Ectodermal cell (in vitro differentiated cells): ENCODE measurements at regions not wholly inside any gene's neighbourhood (a gene's known extent, or its start where the extent isn't known, plus 50 kb on each side); places are given as distances from the start of the nearest gene placed in this dataset.

Experiments
- H3K27ac ChIP-seq: 2 replicates; pipeline ENCODE4 v1.7.0; 2013; ENCODE audit warnings: mild to moderate bottlenecking, low read depth, low read length; ENCODE audit not compliant: insufficient read depth, poor library complexity, severe bottlenecking
- H3K27me3 ChIP-seq: 2 replicates; pipeline ENCODE4 v1.7.0; 2013; ENCODE audit warnings: mild to moderate bottlenecking, low read length; ENCODE audit not compliant: insufficient read depth, control insufficient read depth, poor library complexity, severe bottlenecking
- H3K36me3 ChIP-seq: one replicate; pipeline ENCODE4 v1.7.0; 2013; ENCODE audit warnings: low read length; ENCODE audit not compliant: control insufficient read depth, insufficient read depth
- H3K4me1 ChIP-seq: one replicate; pipeline ENCODE4 v1.7.0; 2013; ENCODE audit warnings: low read length; ENCODE audit not compliant: control insufficient read depth, insufficient read depth
- H3K4me3 ChIP-seq: 2 replicates; pipeline ENCODE4 v1.7.0; 2013; ENCODE audit warnings: low read depth, low read length, control low read depth; ENCODE audit not compliant: insufficient read depth
- H3K9me3 ChIP-seq: 2 replicates; pipeline ENCODE4 v1.7.0; 2013; ENCODE audit warnings: mild to moderate bottlenecking, low read length, moderate library complexity; ENCODE audit not compliant: control insufficient read depth
- WGBS, 2 experiments: methylation state at CpG; one replicate each; pipeline ENCODE4 v1.1.7; 2013; ENCODE audit warnings: missing lambda C conversion rate in 2 of 2; 5-methylcytosine and 5-hydroxymethylcytosine counted together

- Histone ChIP-seq H3K4me1 (no peaks in the 10 kb centered on the region), H3K27me3 (no peaks in the 10 kb centered on the region), H3K9me3 (no peaks in the 10 kb centered on the region), H3K36me3 (no peaks in the 10 kb centered on the region), H3K4me3 (no peak overlapping the region), H3K27ac (no peak overlapping the region)
- 78% methylated on average over 1 of the region's 1 CpG; no CpG with 5 or more reads in 1 of the 2 experiments for WGBS, 2 experiments
Measured at GRCh38 chr13:80962855-80963254, 621.9 kb upstream of the SPRY2 start.

- Histone ChIP-seq H3K9me3 (no peaks in the 10 kb centered on the region), H3K27me3 (no peaks in the 10 kb centered on the region), H3K4me1 (no peaks in the 10 kb centered on the region), H3K4me3 (no peak overlapping the region), H3K36me3 (no peaks in the 10 kb centered on the region), H3K27ac (no peak overlapping the region)
- WGBS, 2 experiments = 92 to 93% methylated on average over 7 of the region's 7 CpGs
Measured at GRCh38 chr13:80962173-80962572, 621.2 kb upstream of the SPRY2 start.

DNA sequence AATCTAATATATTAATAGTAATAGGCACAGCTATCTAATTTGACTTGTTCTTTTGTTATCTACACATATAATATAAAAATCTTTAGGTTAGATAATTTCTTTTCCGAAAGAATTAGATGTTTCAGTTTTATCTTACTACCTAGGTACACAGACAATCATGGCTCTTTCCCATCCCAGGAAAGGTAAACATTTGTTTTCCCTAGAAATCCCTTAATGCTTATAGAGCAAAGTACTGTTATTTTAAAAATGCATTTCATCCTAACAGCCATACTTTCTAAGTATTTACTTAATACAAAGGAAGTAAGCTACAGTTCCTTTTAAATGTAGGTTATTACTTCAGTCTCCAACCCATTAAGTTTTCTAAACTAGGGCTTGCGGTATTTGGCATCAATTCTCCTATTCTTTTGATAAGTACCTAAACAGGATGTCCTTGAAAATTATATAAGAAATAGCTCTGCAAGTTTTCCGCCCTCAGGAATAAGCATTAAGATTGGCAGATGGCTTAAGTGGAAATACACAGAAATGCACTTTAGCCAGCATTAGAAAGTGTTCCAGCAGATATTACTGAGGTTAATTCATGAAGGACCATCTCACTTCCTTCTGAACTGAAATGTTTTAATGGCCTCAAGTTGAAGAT is 616.2 kb upstream of the SPRY2 start:
- Histone ChIP-seq H3K27ac (no peak overlapping the region), H3K27me3 (no peaks in the 10 kb centered on the region), H3K36me3 (no peaks in the 10 kb centered on the region), H3K4me1 (no peaks in the 10 kb centered on the region), H3K9me3 (no peaks in the 10 kb centered on the region), H3K4me3 (no peak overlapping the region)
- 81 to 92% methylated on average over 2 of the region's 3 CpGs for WGBS, 2 experiments

DNA sequence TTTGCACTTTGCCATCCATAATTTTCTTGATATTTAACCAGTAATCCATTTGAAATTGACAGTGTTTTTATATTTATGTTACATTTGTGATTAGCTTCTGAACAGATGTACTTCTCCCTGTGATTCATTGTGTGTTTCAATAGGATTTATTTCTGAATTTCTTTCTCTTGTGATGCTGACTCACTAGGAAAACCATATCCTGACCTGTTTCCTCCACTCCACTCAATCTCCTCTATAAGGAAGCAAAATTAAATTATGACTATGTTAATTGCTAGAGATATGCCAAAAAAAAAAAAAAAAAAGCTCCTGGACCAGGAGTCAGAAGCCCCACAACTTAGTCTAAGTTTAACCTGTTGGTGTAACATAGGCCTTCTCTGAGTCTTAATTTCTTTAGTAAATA is 614.6 kb upstream of the SPRY2 start:
- no peak overlapping the region for H3K4me3 ChIP-seq
- H3K27me3 ChIP-seq = no peaks in the 10 kb centered on the region

DNA sequence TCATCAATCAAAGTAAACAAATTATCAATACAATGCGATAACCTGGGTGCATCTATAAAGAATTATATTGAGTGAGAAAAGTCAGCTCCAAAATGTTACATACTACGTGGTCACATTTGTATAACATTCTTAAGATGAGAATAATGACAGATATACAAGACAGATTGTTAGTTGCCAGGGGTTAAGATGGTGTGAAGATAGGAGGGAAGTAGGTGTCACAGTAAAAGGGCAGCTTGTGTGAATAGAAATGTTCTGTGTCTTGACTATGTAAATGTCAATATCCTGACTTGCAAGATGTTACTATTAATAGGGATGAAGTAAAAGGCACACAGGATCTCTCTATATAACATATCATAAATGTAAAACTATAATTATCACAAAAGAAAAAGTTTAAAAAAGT is 611.2 kb upstream of the SPRY2 start:
- Histone ChIP-seq H3K4me3 (no peak overlapping the region), H3K27me3 (no peaks in the 10 kb centered on the region), H3K9me3 (no peaks in the 10 kb centered on the region), H3K36me3 (no peaks in the 10 kb centered on the region), H3K4me1 (no peaks in the 10 kb centered on the region), H3K27ac (no peak overlapping the region)
- WGBS, 2 experiments = 100% methylated on average over 2 of the region's 2 CpGs; no CpG with 5 or more reads in 1 of the 2 experiments

More for the DNA sequence above, 614.6 kb upstream of the SPRY2 start:
- Histone ChIP-seq H3K36me3 (no peaks in the 10 kb centered on the region), H3K4me1 (no peaks in the 10 kb centered on the region), H3K9me3 (no peaks in the 10 kb centered on the region), H3K27ac (no peak overlapping the region)

GRCh38 chr13:80946008-80946802 is 605.3 kb upstream of the SPRY2 start:
- 72 to 81% methylated on average over 2 of the region's 4 CpGs for WGBS, 2 experiments
- no peaks in the 10 kb centered on the region for H3K27me3 ChIP-seq
- no peak overlapping the region for H3K27ac ChIP-seq
- no peaks in the 10 kb centered on the region for H3K9me3 ChIP-seq
- no peaks in the 10 kb centered on the region for H3K4me1 ChIP-seq
- no peak overlapping the region for H3K4me3 ChIP-seq
- H3K36me3 ChIP-seq = no peaks in the 10 kb centered on the region

- Histone ChIP-seq H3K4me3 (no peak overlapping the region), H3K27me3 (no peaks in the 10 kb centered on the region), H3K4me1 (no peaks in the 10 kb centered on the region), H3K36me3 (no peaks in the 10 kb centered on the region), H3K9me3 (no peaks in the 10 kb centered on the region), H3K27ac (no peak overlapping the region)
- WGBS, 2 experiments = 14 to 27% methylated on average over 3 of the region's 3 CpGs
Measured at GRCh38 chr13:80945328-80945727, 604.4 kb upstream of the SPRY2 start.

- H3K4me1 ChIP-seq = no peaks in the 10 kb centered on the region
- H3K9me3 ChIP-seq = no peaks in the 10 kb centered on the region
- WGBS, 2 experiments = 91 to 94% methylated on average over 2 of the region's 2 CpGs
- H3K27me3 ChIP-seq = no peaks in the 10 kb centered on the region
- H3K36me3 ChIP-seq = no peaks in the 10 kb centered on the region
- no peak overlapping the region for H3K27ac ChIP-seq
- no peak overlapping the region for H3K4me3 ChIP-seq
Measured at GRCh38 chr13:80939581-80939980, 598.7 kb upstream of the SPRY2 start.

- no peaks in the 10 kb centered on the region for H3K36me3 ChIP-seq
- no peaks in the 10 kb centered on the region for H3K9me3 ChIP-seq
- no peaks in the 10 kb centered on the region for H3K4me1 ChIP-seq
- H3K27ac ChIP-seq = no peak overlapping the region
- H3K4me3 ChIP-seq = no peak overlapping the region
- no peaks in the 10 kb centered on the region for H3K27me3 ChIP-seq
- WGBS, 2 experiments = 93 to 98% methylated on average over 2 of the region's 2 CpGs
Measured at GRCh38 chr13:80931766-80932165, 590.8 kb upstream of the SPRY2 start.

DNA sequence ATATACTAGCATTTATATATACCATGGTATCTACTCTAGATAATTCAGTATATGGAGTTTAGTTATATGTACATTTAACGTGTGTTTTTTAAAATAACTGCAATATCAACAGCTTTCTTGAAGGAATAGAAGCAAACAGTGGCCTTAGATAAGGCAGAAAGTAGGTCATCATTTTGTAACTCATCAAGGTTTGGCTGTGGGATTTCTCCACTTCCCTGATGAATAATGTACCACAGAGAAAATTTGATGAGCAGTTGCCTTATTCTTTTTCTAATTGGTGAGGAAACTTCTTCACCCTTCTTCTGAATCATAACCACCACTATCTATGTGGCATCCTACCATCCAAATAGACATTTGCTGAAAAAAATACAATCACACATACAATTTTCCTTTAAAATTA is 590.2 kb upstream of the SPRY2 start:
- Histone ChIP-seq H3K4me3 (no peak overlapping the region), H3K27ac (no peak overlapping the region), H3K27me3 (no peaks in the 10 kb centered on the region), H3K36me3 (no peaks in the 10 kb centered on the region), H3K4me1 (no peaks in the 10 kb centered on the region), H3K9me3 (no peaks in the 10 kb centered on the region)
- WGBS, 2 experiments = 100% methylated on average over 1 of the region's 1 CpG; no CpG with 5 or more reads in 1 of the 2 experiments
